Transverse colon (tissue), 3 donors: ENCODE measurements at regions not wholly inside any gene's neighbourhood (a gene's known extent, or its start where the extent isn't known, plus 50 kb on each side); places are given as distances from the start of the nearest gene placed in this dataset.

Source experiments
- CTCF ChIP-seq, 5 experiments: fragments of 200-600 bp in 3 of 5; fragments of 450-650 bp in 2 of 5; sonication (generic) in 3 of 5; IDR thresholded peaks; 1 replicate in 2 of 5; 2 replicates in 3 of 5; pipeline ENCODE4 v1.5.1; 2016 to 2017; ENCODE audit warnings: antibody characterized with exemption in 5 of 5, inconsistent platforms in 3 of 5, mild to moderate bottlenecking in 2 of 5, moderate library complexity in 1 of 5
- POLR2A ChIP-seq: fragments of 450-650 bp; IDR thresholded peaks from one replicate; pipeline ENCODE4 v1.6.1; 2016; ENCODE audit warnings: antibody characterized with exemption, mild to moderate bottlenecking, moderate library complexity

- no peak for TF ChIP-seq CTCF (IDR thresholded peaks at IDR 0.05)
- TF ChIP-seq POLR2A, result no peak
Observed at GRCh38 chr18:51617167-51617566, 419.7 kb upstream of the MEX3C start.
